ENCODE measurements at regions not wholly inside any gene's neighbourhood (a gene's known extent, or its start where the extent isn't known, plus 50 kb on each side); places are given as distances from the start of the nearest gene placed in this dataset.
"Not testable (repeated sequence)": the region's sequence is repeated elsewhere in the genome, so short reads cannot be mapped to it uniquely, and the experiment has no call there.

DNA sequence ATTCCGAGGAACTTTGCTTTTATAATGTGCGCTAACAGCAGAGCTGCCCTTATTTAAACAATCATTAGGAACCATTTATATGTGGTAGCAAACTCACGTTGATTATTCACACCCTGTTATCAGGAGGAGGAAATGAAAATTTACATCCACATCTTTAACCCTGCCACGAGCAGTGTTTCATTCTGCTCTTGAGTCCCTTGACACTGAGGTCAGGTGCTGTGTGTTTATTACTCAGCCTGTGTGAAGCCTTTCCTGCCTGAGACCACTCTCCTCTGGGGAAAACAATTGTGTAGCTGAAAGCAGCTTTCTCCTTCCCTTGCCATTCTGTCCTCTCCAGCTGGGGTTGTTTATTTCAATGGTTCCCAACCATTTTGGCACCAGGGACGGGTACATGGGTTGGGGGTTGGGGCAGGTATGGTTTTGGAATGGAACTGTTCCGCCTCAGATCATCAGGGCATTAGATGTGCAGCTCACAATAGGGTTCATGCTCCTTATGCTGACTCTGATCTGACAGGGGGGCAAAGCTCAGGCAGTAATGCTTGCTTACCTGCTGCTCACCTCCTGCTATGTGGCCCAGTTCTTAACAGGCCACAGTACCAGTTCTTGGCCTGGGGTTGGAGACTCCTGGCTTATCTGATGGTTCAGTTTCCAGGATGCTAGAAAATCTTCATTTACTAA, 651.1 kb downstream of the TDRD15 start:
- DNase-seq (ENCODE audit: low spot score) = no peak
- in situ Hi-C loops (cut with HindIII; ENCODE audit: low sequenced_read_pairs) = no loop called here

DNA sequence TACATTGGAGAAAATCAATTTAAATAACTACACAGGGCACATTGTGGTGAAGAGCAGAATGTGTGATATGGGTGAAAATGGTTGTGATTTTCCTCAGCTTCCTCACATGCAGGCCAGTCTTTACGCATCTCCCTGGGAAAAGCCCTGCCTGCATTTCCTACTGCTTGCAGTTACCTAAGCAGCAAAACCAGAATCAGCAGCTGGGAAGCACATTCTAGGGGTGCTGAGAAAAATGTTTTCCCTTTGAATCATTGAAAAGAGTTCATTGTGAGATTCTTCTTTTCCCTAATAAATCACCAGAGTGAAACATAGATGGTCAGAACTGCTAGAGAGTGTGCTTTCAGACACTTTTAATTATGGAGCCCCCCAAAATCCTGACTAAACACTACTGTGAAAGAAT, 656.0 kb downstream of the TDRD15 start:
- in situ Hi-C loops (cut with HindIII; ENCODE audit: low sequenced_read_pairs) = no loop called here
- DNase-seq (ENCODE audit: low spot score) = no peak

DNA sequence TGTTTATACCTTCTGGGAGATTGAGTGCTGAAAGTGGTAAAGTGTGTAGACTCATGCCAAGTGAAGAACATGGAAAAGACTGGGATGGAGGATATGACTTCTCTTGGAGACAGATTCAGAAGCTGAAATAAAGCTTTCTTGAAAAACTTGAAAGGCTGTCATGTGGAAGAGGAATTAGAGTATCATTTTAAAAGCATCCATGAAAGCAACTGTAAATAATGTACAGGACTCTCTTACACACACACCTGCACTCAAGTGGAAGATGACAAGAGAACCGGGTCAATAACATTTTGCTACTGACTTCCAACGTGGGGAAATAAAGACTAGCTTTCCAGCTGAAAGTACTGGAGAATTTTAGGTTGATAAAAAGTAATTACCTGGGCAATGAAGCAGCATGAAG, 658.2 kb downstream of the TDRD15 start:
- DNase-seq (ENCODE audit: low spot score) = no peak
- in situ Hi-C loops (cut with HindIII; ENCODE audit: low sequenced_read_pairs) = no loop called here

DNA sequence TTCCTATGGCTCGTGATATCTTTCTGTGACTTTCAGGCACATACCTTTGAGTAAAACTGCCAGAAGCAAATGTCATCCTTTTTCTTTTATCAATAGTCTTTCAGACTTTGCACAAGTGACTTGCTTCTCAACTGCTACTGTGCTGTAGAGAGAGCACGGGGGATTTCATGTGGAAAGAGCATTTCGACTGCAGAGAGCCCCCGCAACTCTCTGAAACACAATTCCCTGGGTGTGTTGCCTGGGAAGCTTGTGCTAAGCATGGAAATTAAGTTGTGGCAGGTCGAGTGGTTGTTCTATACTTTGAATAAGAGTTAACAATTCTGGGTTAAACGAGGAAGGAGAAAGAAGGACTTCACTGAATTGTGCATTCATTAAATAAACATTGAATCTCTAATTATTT, 659.1 kb downstream of the TDRD15 start:
- DNase-seq (ENCODE audit: low spot score) = no peak
- in situ Hi-C loops (cut with HindIII; ENCODE audit: low sequenced_read_pairs) = no loop called here

DNA sequence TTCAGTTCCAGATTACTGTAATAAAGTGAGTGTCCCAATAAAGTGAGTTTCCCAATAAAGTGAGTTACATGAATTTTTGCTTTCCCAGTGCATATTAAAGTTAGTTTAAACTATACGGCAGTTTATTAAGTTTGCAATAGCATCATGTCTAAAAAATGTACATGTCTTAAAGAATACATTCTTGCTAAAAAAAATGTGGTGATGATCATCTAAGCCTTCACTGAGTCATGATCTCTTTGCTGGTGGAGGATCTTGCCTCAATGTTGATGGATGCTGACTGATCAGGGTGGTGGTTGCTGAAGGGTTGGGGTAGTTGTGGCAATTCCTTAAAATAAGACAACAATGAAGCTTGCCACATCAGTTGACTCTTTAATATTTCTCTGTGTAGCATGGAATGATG, 664.2 kb downstream of the TDRD15 start:
- no peak for DNase-seq (ENCODE audit: low spot score)
- in situ Hi-C loops (cut with HindIII; ENCODE audit: low sequenced_read_pairs) = no loop called here

DNA sequence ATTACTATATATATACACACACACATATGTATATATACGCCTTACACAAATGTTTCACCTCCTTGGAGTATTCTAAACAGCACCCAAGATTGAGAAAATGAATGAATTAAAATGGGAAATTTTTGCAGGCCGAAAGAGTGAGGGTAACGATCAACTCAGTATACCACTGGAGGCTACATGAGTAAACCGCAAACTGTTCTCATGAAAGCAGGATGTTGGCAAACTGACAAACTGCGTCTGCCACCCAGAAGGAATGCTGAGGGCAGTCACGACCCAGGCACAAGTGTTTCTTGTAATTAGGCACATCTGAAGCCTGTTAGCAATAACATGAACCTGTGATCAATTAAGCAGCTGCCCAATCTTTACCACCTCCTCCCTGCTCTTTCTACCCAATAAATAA, 666.5 kb downstream of the TDRD15 start:
- in situ Hi-C loops (cut with HindIII; ENCODE audit: low sequenced_read_pairs); DNase-seq (ENCODE audit: low spot score): not testable (repeated sequence)

DNA sequence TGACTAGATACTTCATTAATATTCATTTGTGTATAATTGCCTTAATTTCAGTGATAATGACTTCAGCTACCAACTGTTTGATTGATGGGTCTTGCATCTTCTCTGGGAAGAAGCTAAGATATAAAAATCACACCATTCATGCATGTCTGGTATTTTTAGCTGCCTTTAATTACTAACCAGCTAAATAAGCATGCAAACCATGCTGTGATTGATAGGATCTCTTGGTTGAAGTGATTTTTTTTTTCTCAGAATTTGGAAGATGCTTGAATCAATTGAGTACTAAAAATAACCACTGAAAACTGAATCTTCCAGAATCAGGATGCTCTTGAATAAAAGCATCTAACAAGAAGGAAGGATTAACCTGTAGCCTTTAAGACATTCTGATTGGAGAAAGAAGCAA, 668.8 kb downstream of the TDRD15 start:
- DNase-seq (ENCODE audit: low spot score) = no peak
- in situ Hi-C loops (cut with HindIII; ENCODE audit: low sequenced_read_pairs) = no loop called here

DNA sequence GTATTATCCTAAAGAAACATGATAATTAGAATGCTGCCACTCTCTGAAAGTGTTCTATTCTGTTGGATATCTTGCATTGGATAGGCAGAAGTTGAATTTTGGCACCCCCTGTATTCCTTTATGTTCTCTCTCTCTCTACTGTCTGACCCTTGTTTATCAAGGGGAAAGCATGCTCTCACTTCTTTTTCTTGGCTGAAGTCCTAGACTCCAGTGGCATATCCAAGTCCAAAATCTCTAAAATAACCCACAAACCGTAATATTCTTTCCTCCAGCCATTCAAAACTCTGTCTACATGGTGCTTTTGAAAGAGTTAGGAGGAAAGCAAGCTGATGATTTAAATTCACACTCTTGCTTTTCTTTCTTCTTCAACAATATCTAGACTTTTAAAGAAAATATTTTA, 669.7 kb downstream of the TDRD15 start:
- in situ Hi-C loops (cut with HindIII; ENCODE audit: low sequenced_read_pairs) = no loop called here
- DNase-seq (ENCODE audit: low spot score) = no peak

DNA sequence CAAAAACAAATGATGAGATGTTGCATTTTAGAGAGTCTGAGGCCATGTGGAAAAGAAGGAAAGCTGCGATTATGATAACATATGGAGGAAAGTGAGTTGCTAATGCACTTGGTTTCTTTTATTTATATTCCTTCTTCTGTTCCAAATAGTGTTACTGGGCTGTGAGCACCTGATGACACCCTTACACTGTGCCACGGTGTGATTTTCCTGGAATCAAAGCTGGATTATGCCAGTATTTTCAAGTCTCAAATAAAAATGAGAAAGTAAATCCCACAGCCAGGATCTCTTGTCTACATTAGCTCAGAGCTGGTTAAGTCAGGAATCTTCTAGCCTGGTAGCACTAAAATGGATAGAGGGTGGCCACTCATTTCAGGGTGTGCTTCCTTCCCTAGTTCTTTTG, 670.8 kb downstream of the TDRD15 start:
- in situ Hi-C loops (cut with HindIII; ENCODE audit: low sequenced_read_pairs) = no loop called here
- DNase-seq (ENCODE audit: low spot score) = no peak

DNA sequence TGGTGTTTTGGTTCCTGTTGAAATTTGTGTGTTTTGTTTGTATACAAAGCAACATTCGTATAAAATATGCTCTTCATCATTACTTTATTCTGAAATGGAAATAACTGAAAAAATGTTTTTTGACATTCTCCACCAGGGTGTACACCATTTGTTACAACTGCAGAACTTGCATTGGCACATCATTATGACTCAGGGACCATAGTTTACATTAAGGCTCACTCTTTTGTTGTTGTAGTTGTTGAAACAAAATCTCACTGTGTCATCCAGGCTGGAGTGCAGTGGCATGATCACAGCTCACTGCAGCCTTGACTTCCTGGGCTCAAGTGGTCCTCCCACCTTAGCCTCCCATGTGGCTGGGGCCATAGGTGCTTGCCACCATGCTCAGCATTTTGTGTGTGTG, 676.6 kb downstream of the TDRD15 start:
- DNase-seq (ENCODE audit: low spot score) = peak; percentile 2
- in situ Hi-C loops (cut with HindIII; ENCODE audit: low sequenced_read_pairs) = no loop called here

DNA sequence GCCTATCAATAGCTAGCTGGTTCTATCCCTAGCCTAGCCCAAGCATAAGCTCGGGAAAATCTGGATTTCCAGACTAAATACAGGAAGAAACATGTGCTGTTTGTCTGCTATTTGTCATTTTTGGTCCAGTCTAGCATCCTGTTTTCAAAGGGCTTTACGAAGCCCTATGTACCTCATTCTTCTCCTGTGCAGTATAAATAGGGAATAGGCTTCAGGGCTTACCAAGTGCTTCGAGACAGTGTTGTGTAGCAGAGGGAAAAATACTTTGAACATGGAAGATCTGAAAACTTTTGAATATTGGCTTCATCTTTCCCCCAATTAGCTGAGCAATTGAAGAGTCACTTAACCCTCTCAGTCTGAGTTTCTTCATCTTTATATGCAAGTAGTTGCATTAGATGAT, 679.8 kb downstream of the TDRD15 start:
- no peak for DNase-seq (ENCODE audit: low spot score)
- in situ Hi-C loops (cut with HindIII; ENCODE audit: low sequenced_read_pairs) = no loop called here

DNA sequence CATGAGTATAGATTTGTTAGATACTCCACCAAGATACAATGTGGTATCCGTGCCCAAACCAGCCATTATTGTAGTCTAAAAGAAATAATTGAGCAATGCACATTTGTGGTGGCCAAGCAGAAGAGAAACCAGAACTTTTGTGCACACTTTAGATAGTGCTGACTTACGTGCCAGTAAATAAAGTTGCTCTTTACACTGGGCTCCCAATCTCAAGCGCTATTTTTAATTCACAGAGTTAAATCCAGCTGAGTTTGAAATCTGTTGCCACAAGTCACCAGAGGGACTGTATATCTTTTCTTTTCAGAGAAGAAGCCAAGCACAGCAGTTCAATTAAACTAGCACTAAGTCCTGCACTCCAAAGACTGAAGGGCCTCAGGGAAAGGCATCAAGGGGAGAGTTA, 680.4 kb downstream of the TDRD15 start:
- in situ Hi-C loops (cut with HindIII; ENCODE audit: low sequenced_read_pairs) = no loop called here

DNA sequence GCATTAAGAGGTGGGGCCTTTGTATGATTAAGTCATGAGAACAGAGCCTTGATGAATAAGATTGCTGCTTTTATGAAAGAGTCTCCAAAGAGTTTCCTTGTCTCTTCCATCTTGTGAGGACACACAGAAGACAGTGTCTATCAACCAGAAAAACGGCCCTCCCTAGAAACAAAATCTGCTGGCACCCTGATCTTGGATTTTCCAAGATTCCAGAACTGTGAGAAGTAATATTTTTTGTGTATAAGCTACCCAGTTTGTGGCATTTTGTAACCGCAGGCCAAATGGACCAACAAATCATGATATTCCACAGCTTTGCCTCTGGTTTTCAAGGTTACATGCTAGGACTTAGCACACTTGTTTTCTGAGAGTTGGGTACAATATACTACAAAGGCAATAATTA, 687.8 kb downstream of the TDRD15 start:
- DNase-seq (ENCODE audit: low spot score) = no peak
- in situ Hi-C loops (cut with HindIII; ENCODE audit: low sequenced_read_pairs) = no loop called here

More for the DNA sequence above, 680.4 kb downstream of the TDRD15 start:
- DNase-seq (ENCODE audit: low spot score) = no peak

DNA sequence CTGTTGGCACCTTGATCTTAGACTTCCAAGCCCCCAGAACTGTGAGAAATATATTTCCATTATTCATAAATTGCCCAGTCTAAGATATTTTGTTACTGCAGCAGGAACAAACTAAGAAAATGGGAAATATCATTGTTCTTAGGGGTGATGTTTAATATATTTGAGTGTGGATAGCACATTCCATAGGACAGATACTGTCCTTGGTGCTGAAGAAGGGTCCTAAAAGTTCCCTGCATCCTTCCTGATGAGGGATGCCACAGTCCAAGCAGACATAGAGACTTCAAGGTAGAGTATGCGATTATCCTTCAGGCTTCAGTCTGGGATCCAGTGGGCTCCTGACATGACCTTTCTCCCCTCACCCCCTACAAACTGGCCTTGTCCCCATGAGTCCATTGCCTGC, 689.0 kb downstream of the TDRD15 start:
- in situ Hi-C loops (cut with HindIII; ENCODE audit: low sequenced_read_pairs) = no loop called here

DNA sequence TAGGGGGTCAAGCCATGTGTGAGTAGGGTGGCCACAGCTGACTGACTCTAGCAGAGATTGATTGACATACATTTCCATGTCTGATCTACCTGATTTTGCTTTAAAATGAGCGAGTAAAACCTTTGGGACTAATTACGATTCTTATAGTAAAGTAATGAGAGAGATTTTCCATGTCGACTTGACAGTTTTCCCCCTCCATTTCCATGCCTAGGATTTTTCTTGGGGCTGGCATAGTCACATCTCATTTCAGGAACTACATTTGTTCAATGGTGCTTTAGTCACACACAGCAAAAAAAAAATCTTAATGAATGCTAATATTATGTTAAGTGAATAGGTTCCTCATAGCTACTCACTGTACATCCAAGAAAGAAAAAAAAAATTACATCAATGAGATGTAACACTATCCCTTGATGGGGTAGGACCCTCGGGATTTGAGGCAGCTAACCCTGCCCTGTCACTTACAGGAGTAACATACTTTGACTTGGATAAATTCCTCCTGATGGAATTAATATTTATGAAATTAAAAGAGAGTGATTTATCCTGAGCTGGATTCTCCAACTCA, 690.9 kb downstream of the TDRD15 start:
- in situ Hi-C loops (cut with HindIII; ENCODE audit: low sequenced_read_pairs) = no loop called here

More for the DNA sequence above, 689.0 kb downstream of the TDRD15 start:
- no peak for DNase-seq (ENCODE audit: low spot score)

DNA sequence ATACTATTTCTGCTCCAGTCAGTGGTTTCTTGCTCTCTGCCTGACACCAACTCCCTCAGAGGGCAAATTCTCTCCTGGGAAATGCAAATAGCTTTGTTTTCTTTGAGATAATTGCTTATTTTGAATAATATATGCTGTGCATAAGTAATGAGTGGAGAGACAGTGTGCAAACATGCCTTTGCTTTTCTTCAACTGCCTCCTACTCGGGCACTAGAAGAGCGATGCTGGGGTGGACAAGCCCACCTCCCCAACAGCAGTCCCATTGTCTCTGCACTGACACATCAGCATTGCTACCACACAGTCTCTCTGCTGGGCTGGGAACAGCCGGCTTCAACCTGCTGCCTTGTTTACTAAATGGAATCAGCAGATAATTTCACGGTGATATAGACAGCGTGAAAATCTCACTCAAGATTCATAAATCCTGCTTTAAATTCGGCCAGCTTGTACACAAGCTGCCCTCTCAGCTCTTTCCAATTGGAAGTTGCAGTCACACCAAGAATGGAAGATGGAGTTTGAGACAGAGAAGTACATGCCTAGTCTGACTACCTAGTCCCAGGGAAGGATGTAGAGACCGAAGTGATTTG, 694.5 kb downstream of the TDRD15 start:
- DNase-seq (ENCODE audit: low spot score) = no peak
- in situ Hi-C loops (cut with HindIII; ENCODE audit: low sequenced_read_pairs) = no loop called here

More for the DNA sequence above, 690.9 kb downstream of the TDRD15 start:
- DNase-seq (ENCODE audit: low spot score) = no peak

DNA sequence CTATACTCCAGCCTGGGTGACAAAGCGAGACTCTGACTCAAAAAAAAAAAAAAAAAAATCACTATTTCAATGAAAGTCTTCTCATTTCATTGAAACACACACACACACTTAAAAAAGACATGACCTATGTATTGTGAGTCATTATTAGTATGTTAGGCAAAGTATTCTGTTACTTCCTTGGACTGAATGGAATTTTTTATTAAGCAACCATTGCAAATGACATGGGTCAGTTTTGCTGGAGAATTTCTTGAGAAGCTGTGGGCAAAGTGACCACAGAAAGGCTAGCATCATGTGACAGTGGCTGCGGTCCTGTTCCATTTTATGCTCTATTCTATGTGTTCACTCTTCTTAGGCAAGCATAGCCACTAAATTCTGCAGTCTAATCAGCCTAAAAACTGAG, 695.7 kb downstream of the TDRD15 start:
- in situ Hi-C loops (cut with HindIII; ENCODE audit: low sequenced_read_pairs) = no loop called here
- DNase-seq (ENCODE audit: low spot score) = no peak

DNA sequence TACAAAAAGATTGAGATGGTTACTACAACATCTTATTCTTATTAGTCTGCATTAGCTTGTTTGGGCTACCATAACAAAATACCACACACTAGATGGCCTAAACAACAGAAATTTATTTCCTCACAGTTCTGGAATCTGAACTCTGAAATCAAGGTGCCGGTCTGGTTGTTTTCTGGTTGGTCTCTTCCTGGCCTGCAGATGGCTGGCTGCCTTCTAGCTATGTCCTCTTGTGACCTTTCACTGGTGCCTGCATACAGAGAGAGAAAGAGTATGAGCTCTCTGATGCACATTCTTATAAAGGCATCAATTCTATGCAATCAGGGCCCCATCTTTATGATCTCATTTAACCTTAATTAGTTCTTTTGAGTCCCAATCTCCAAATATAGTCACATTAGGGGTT, 696.5 kb downstream of the TDRD15 start:
- in situ Hi-C loops (cut with HindIII; ENCODE audit: low sequenced_read_pairs) = no loop called here
- DNase-seq (ENCODE audit: low spot score) = no peak

DNA sequence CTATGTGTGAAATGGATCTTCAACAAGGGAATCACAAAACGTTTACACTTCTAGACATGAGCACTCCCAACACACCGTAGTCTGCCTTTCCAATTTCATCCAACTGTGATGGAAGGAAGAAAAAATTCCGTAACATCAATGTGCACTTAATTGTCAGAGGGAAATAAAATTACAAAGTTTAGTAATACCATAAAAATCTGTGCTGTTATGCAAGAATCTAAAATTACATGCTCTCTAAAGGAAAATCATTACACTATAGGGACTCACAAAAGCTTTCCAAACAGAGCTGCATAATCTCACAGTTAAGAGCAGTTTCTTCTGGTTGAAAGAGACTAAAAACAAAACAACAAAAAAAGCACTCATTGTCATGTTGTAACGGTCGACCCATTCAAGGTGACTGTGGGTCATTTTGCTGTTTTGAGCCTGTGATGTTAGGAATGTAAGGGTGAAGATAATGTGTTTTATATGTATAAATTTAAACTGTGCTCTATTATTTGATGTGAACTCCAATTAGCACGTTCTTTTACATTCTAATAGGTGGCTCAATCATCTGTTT, 698.0 kb downstream of the TDRD15 start:
- in situ Hi-C loops (cut with HindIII; ENCODE audit: low sequenced_read_pairs) = no loop called here
- no peak for DNase-seq (ENCODE audit: low spot score)

DNA sequence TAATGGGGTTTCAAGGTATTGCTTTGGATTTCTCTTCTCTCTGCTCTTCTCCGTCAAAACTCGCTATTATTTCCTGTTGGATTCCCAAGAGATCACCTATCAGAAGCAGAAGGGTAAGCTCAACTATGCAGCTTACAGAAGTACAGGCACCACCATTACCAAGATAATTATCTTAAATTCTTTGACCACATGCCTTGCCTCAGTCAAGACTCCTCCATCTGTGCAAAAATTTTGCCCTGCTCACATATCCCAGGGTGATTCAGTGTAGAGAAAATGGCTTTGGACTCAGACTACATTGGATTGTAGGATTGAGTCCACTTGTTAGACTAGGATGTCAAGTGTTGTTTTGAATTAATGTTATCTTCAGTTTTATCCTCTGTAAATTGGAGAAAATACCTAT, 698.7 kb downstream of the TDRD15 start:
- in situ Hi-C loops (cut with HindIII; ENCODE audit: low sequenced_read_pairs) = no loop called here
- DNase-seq (ENCODE audit: low spot score) = no peak

DNA sequence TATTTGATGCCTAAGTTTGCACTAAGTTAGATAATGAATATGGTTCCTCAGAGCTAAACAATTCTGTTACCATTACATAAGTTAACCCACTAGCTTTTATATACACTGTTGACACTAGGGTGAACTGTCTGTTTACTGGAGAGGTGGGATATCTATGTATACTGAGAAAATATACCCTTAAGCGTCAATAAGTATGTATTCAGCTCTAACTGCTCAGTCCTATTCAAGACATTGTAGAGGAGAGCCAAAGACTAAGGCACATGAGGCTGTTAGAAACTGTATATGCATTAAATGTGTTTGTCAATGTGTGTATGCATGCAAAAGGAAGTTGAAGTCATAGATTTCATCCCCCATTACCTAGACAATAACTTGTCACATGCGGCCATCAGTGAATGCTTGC, 710.0 kb downstream of the TDRD15 start:
- no peak for DNase-seq (ENCODE audit: low spot score)
- in situ Hi-C loops (cut with HindIII; ENCODE audit: low sequenced_read_pairs) = no loop called here
